HG03565 (cell line): ENCODE measurements at regions not wholly inside any gene's neighbourhood (a gene's known extent, or its start where the extent isn't known, plus 50 kb on each side); places are given as distances from the start of the nearest gene placed in this dataset.
"Not testable (repeated sequence)": the region's sequence is repeated elsewhere in the genome, so short reads cannot be mapped to it uniquely, and the experiment has no call there.

Experiments
- ATAC-seq: cut with Tn5 transposase; IDR thresholded peaks from one replicate; pipeline ENCODE4 v1.9.1; 2021; ENCODE audit warnings: mild to moderate bottlenecking, moderate library complexity; ENCODE audit not compliant: unreplicated experiment

DNA sequence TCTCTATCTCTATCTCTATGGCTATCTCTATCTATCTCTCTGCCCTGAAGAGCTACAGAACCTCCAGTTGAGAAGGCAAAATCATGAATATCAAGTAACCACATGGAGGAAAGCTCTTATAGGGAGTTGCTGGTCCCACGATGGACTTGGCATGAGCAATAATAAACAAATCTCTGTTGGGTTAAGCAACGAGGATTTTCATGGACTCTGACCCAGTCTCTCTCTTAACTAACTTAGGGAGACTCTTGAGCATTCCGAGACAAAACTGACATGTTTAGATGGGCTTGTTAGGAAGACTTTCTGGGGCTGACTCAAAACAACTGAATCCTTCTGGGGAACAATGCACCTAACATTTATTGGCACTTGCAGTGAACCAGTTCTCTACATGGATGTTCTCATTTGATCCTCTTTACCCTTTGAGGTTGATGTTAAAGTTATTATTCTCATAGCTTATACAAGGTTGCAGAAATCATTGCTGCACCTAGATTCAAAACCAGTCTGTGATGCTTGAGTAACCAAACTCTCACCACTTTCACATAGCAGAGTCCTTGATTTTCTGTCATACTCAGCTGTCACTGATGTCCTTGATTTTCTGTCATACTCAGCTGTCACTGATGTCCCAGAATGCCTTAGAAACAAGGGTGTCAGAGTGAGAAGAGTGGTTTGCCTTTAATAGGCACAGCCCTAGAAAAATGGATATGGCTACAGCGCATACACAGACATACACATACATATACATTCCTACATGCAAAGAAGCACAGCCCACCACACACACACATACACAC lies 354.6 kb upstream of the MAF start:
- no peak for ATAC-seq

DNA sequence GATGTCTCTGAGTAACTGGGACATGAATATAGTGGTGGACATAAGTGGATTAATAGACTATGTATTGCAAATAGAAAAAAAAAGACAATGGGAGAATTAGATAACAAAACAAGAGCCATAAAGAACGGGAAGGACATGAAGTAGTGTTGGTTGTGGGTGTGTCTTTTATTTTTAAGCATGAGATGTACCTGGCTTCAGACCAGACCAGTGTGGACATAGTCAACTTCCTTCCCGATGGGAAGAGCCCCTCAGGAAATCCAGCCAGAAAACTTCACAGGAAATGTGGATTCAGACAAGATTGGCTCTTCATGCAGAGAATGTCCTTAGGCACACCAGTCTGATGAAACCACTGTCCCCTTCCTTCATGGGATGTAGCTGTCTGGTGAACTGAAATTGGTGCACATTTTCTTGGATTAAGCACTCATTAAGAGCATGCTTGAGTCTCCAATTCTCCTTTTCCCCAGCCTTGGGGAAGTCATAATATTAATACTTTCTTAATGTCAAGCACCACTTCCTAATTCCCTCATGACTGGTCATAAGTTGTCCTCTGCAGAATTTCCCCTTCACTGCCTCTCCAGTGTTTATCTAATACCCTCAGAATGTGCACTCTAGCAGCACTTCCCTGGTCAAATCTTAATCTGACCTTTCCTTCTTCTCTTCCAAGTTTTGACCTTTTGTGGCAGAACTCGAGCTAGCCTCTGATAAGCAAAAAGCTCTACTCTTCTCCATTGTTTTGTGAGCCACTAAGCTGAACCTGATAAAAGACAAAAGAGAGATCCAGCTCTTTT lies 350.6 kb upstream of the MAF start:
- no peak for ATAC-seq

DNA sequence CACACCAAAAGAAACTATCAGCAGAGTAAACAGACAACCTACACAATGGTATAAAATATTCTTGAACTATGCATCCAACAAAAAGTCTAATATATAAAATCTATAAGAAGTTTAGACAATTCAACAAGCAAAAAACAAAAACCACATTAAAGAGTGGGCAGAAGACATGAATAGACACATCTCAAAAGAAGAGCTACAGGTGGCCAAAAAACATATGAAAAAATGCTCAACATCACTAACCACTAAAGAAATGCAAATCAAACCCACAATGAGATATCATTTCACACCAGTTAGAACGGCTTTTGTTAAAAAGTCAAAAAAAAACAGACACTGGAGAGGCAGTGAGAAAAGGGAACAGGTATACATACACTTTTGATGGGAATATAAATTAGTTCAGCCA lies 348.9 kb upstream of the MAF start:
- ATAC-seq, result no peak

GRCh38 chr16:79947771-79948170 lies 347.2 kb upstream of the MAF start:
- ATAC-seq, result no peak

DNA sequence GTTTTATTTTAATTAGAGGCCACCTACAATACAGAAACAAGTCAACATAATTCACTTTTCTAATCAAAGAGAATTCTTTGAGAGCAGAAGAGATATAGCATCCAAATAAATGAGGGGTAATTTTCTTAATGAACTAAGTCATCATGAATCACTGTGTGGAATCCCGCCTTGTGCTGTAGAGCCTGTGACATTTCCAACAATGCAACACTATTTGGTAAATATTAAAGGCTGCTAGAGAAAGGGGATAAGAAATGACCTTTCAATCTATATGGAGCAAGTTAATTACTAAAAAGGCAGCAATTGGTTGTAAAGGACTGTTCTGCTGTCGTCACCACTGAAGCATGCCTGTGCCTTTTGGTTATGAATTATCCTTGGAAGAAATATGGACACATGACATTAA lies 345.7 kb upstream of the MAF start:
- no peak for ATAC-seq

DNA sequence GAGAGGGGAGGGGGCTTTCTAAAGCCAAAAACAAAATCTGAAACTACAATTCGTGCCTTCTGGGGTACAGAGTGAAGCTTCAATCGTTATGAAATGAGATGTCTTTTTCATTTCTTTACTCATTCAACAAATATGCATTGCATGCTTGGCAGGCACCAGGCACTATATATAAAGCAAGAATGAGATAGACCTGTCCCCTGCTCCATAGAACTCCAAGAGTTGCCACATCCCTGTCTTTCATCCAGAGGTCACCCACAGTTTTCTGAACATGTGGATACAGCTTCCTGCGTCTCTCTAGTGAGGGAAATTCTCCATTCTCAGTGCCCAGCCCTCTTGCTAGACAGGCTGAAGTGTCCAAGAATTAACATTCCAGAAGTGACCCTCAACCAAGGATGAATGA lies 343.2 kb upstream of the MAF start:
- no peak for ATAC-seq

GRCh38 chr16:79938575-79938974 lies 338.0 kb upstream of the MAF start:
- ATAC-seq, result no peak

DNA sequence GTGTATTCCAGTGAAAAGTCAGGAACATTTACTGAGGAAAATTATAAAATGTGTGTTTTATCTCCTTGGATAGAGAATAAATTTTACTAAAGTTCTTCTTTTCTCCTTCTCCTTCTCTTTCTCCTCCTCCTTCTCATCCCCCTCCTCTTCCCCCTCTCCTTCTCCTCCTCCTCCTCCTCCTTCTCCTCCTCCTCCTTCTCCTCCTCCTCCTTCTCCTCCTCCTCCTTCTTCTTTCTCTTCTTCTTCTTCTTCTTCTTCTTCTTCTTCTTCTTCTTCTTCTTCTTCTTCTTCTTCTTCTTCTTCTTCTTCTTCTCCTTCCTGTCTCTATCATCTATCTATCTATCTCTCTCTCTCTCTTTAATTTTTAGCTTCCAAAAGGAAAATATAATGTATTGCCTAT lies 337.1 kb upstream of the MAF start:
- ATAC-seq, result not testable (repeated sequence)

DNA sequence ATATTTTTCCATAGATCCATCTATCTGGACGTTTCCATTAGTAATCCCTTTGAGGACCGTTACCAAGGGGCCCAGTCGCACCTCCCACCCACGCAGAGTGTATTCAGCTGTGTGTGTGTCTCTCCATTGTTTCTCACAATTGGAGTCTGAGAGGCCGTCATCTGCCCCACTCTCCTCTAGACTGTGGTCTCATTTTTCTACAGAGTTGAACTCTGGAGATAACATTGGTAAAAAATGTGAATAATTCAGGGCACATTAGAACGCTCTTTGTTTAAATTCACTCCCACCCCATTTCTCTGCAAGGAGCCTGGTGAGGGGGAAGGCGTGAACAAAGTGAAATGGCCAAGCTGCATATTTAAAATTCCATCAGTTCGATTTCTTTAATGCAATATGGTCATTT lies 333.1 kb upstream of the MAF start:
- no peak for ATAC-seq

GRCh38 chr16:79932572-79932971 lies 332.0 kb upstream of the MAF start:
- ATAC-seq, result no peak

DNA sequence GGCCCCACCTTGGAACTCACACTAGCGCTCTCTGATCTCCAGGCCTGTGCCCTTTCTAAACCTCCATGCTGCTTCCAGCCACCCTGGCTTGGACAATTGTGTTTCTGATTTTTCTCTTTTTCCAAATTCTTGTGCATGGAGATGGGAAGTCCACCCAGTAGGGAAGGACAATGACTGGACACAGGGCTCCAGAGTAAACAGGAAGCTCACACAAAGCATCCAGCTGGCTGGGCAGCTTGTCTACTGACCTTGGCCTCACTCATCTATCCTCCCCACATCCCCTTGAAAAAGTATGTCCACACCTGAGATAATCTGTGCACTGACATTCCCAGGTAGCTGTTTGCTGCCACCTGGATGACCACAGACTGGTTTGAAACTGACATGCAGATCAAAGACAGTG lies 331.2 kb upstream of the MAF start:
- ATAC-seq, result no peak

DNA sequence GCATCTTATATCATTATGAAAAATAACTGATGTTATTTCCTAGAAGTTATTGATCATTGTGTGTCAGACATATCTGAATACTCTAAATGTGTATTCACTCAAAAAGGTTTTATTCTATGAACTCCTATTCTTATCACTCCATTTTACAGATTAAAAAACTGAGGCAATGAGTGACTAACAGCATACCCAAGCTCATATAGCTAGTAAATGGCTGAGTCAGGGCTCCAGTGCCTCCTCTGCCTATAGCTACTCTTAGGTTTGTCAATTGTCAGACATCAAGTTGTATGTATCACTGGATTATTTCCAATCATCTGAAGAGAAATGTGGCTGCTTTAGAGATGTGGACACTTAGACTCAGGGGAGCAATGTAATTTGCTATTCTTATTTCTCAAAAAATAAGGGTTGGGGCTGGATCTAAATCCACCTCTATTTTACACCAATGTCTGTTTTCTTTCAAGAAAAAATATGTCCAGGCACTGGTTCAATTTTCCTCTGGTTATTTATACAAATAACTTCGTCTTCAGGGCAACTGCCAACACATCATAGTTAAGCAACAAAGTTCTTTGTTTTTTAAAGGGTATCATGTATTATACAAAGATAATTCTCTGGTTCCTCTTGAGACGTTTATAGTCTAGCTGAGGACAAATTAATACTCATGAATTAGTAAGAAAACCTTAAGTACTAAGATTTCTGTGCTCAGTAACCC lies 328.9 kb upstream of the MAF start:
- ATAC-seq, result no peak

DNA sequence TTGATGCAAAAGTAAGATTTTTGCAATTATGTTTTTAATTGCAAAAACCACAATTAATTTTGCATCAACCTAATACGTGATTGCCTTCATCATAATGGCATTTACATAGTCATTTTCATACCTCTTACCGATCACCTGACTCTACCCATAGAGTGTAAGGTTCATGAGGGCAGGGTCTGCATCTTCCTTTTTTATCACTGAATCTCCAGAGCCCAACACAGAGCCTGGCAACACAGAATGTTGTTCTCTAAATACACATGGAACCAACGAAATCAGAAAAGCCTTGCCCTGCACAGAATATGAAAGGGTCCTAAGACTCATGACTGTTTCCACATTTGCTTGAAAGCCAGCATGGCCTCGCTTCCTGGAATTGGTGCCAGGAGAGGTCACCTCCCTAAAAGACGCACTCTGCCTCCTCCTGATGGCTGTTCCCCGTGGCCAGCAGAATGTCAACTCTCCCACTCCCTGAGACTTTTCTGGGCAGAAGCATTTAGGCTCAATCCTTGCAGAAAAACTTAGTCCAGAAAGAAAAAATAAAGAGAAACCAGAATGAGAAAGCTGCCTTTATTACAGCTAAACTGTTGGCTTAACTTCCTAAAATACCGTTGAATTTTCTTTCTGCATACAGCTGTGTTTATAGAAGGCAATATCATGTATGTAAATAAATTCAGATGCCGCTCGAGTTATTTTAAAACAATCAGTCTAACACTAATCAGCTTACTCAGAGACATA lies 327.8 kb upstream of the MAF start:
- ATAC-seq, result no peak

- ATAC-seq, result no peak
Measured at GRCh38 chr16:79926451-79927205, 326.1 kb upstream of the MAF start.

DNA sequence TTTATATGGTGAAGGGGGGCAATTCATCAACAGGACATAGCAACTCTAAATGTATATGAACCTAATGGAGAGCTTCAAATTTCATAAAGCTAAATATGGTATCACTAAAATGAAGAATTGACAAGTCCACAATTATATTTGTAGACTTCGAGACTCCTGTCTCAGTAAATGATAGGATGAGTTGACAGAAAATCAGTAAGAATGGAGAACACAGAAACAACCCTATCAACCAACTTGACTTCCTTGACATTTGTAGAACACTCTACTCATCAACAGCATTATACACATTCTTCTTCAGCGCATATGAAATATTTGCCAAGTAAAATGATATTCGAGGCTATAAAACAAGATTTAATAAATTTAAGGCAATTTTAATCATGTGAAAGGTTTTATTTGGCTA lies 322.9 kb upstream of the MAF start:
- no peak for ATAC-seq

DNA sequence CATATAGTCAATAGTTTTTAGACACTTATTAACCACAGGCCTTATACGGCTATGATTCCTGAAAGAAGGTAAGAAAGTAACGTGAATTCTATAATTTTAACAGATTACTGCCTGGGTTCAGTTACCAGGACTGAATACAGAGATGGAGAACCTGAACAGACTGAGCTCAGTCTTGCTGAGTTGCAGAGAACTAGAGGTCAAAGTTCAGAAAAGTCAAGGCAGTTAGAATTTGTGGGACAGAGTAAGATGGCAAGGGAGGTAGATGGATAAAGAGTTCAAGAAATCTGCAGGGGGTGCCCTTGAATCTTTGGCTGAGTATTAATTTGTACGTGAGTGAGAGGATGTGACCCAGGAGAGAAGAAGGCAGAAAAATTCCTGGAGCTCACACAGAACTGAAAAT lies 320.1 kb upstream of the MAF start:
- no peak for ATAC-seq

DNA sequence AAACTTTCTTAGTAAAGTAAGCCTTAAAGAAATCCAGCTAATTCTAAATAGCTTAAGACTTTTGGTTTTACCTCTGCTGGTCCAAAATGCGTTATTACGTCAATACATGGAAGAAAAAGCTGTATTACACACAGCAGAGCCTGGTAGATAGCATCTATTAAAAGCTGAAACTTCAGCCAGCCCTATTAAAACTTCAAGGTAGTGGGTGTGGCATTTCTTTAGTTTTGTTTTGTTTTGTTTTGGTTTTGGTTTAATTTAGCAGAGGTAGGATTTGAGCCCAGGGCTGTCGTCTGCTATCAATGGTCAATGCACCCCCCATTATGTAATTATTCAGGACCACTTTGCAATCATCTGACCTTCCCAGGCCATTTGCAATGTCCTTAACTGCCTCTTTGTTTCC lies 318.4 kb upstream of the MAF start:
- ATAC-seq, result no peak

DNA sequence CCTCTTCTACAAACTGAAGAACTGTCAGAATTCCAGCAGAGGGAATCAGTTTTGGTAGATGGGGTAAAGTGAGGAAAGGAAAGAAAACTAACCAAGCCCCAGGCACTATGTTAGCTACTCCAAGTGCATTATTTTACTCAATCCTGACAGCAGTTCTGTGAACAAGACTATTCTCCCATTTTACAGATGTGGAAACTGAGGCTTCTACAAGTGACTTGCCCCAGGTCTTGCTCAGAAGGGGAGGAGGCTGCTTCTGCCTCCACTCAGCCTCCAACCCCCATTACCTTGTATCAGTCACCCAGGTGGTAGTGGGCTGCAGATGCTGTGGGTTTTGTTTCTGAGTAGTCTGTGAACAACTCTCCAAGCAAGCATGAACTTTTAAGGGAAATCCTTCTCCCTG lies 315.2 kb upstream of the MAF start:
- ATAC-seq, result no peak

DNA sequence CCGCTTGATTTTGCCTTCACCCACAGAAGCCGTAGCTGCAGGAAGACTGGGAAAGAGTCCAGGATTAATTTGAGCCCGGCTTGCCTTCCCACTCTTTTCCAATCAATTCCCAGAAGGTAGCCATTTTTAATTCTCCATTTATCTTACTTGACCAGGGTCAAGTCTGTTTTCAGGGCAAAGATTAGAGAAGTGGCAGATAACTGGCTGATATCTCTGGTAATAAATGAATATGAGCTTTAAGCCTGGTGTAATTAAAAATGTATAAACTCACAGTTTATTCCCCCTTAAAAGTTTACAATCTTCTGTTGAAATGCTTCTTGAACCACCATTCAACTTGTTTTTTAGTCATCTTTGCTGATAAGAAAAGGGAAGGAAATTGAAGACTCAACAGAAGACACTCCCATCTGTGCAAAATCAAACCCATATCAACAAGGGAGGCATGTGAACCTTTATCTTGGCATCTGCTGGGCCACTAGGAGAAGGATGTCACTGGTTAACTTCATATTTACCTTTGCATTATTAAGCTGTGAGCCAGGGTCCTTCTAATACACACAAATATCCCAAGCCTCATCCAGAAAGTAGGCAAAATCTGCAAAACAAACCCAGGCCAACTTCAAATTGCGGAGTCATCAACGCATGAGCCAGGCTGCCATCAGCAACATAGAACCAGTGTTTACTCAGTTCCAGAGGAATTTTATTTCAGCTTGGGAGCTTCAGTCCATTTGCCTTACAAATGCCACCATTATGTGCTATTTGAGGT lies 314.6 kb upstream of the MAF start:
- ATAC-seq, result no peak
